HCT116 (cell line): ENCODE measurements at regions not wholly inside any gene's neighbourhood (a gene's known extent, or its start where the extent isn't known, plus 50 kb on each side); places are given as distances from the start of the nearest gene placed in this dataset.

ENCODE experiments used
- ATAC-seq: fragments of 200-7000 bp; cut with Tn5 transposase; 2 replicates; pipeline ENCODE4 v1.9.1; 2020; ENCODE audit warnings: mild to moderate bottlenecking, moderate library complexity
- BruUV-seq: library from RNA; stranded (reverse); fragments of 400-500 nt; replicated peaks from 2 replicates; lab custom pipeline; 2021; lab: Mats Ljungman, UMichigan
- CTCF ChIA-PET: fragments of 300-600 bp; sonication (Branson Sonifier 250); formaldehyde crosslinking; loops from one replicate; lab custom pipeline; 2021; ENCODE audit warnings: antibody characterized with exemption; lab: Charles Lee
- POLR2A ChIA-PET: fragments of 300-600, 350-600 bp; sonication (Branson Sonifier 250); formaldehyde crosslinking; loops from one replicate; lab custom pipeline; 2021; ENCODE audit warnings: antibody characterized with exemption; lab: Charles Lee
- RAD21 ChIA-PET, 2 experiments: fragments of 300-600 bp; sonication (Branson Sonifier 250); formaldehyde crosslinking; loops; one replicate each; lab custom pipeline; 2023; ENCODE audit warnings: low total read pairs in 2 of 2; ENCODE audit not compliant: uncharacterized antibody in 2 of 2, unreplicated experiment in 2 of 2, low non-redundant PET in 1 of 2; lab: Charles Lee
- DNase-seq: peaks from one replicate; pipeline ENCODE4 v3.0.0-alpha.2; 2010; ENCODE audit warnings: low read depth, low spot score
- H2AFZ ChIP-seq: fragments of 200-600 bp; shearing (Covaris generic), sonication (generic); 2 replicates; pipeline ENCODE4 v1.6.1; 2017; ENCODE audit warnings: low read depth, mixed run types, mixed read lengths, antibody characterized with exemption, low read length; ENCODE audit not compliant: poor library complexity, severe bottlenecking
- H3K27ac ChIP-seq: 2 replicates; pipeline ENCODE4 v1.5.1; 2012; ENCODE audit warnings: low read depth, low read length
- H3K27me3 ChIP-seq: fragments of 200-600 bp; sonication (generic); 2 replicates; pipeline ENCODE4 v1.6.1; 2016; ENCODE audit warnings: mixed run types, low read length, mixed read lengths; ENCODE audit not compliant: insufficient read depth
- H3K36me3 ChIP-seq, 2 experiments: fragments of 200-500 bp in 1 of 2; fragments of 200-600 bp in 1 of 2; sonication (Bioruptor generic) in 1 of 2; sonication (generic) in 1 of 2; 2 replicates each; pipeline versions ENCODE4 v1.5.1 to v1.6.1; 2014 to 2016; ENCODE audit warnings: low read length in 2 of 2, inconsistent platforms in 1 of 2, mixed read lengths in 1 of 2, mixed run types in 1 of 2; ENCODE audit not compliant: insufficient read depth in 2 of 2, control insufficient read depth in 1 of 2
- H3K4me1 ChIP-seq, 2 experiments: fragments of 200-600 bp in 1 of 2; sonication (generic) in 1 of 2; 2 replicates each; pipeline versions ENCODE4 v1.5.1 to v1.6.1; 2012 to 2017; ENCODE audit warnings: low read length in 2 of 2, inconsistent platforms in 1 of 2, mild to moderate bottlenecking in 1 of 2, mixed read lengths in 1 of 2, mixed run types in 1 of 2, moderate library complexity in 1 of 2; ENCODE audit not compliant: insufficient read depth in 2 of 2, control insufficient read depth in 1 of 2
- H3K4me2 ChIP-seq: fragments of 200-600 bp; sonication (generic); 2 replicates; pipeline ENCODE4 v1.6.1; 2017; ENCODE audit warnings: mixed run types, low read length, mixed read lengths
- H3K4me3 ChIP-seq, 2 experiments: fragments of 200-600 bp in 1 of 2; sonication (generic) in 1 of 2; replicated peaks in 1 of 2; 2 replicates each; pipeline ENCODE4 v1.5.1; 2011 to 2016; ENCODE audit warnings: low read length in 2 of 2, control low read depth in 1 of 2, low read depth in 1 of 2, mild to moderate bottlenecking in 1 of 2, mixed read lengths in 1 of 2, mixed run types in 1 of 2
- H3K79me2 ChIP-seq: fragments of 200-600 bp; sonication (generic); 2 replicates; pipeline ENCODE4 v1.6.1; 2017; ENCODE audit warnings: mild to moderate bottlenecking, mixed run types, low read length, moderate library complexity, mixed read lengths; ENCODE audit not compliant: insufficient read depth
- H3K9ac ChIP-seq: fragments of 200-600 bp; sonication (generic); 2 replicates; pipeline ENCODE4 v1.6.1; 2016; ENCODE audit warnings: low read length, mixed read lengths
- H3K9me2 ChIP-seq: fragments of 200-600 bp; sonication (generic), shearing (Covaris generic); 2 replicates; pipeline ENCODE4 v1.6.1; 2017; ENCODE audit warnings: mixed run types, mild to moderate bottlenecking, moderate library complexity; ENCODE audit not compliant: insufficient read depth
- H3K9me3 ChIP-seq, 2 experiments: fragments of 200-500 bp in 1 of 2; fragments of 200-600 bp in 1 of 2; sonication (Bioruptor generic) in 1 of 2; sonication (generic) in 1 of 2; 2 replicates each; pipeline ENCODE4 v1.6.1; 2014 to 2017; ENCODE audit warnings: low read length in 2 of 2, mixed read lengths in 2 of 2, inconsistent platforms in 1 of 2, low read depth in 1 of 2, mild to moderate bottlenecking in 1 of 2, mixed run types in 1 of 2, moderate library complexity in 1 of 2; ENCODE audit not compliant: control insufficient read depth in 1 of 2, insufficient read depth in 1 of 2
- H4K20me1 ChIP-seq: fragments of 200-600 bp; sonication (generic), shearing (Covaris generic); 2 replicates; pipeline ENCODE4 v1.6.1; 2017; ENCODE audit warnings: mixed run types, mild to moderate bottlenecking, moderate library complexity; ENCODE audit not compliant: insufficient read depth
- SIN3A ChIP-seq: IDR thresholded peaks from 2 replicates; pipeline ENCODE4 v1.6.1; 2012; ENCODE audit warnings: low read depth
- ZFX ChIP-seq: fragments of 450-650 bp; IDR thresholded peaks from 2 replicates; pipeline ENCODE4 v1.6.1; 2017
- intact Hi-C: fragments of 100-400 bp; cut with micrococcal nuclease; formaldehyde crosslinking; loops from 2 replicates; pipeline ENCODE4 v1.10.0; 2022
- TF ChIP-seq, protein P1 (sequence below), 3 experiments: fragments of 200-600 bp in 1 of 3; sonication (generic) in 1 of 3; IDR thresholded peaks in 2 of 3; conservative IDR thresholded peaks in 1 of 3; 2 replicates each; pipeline ENCODE4 v1.5.1; 2012 to 2017; ENCODE audit warnings: low read depth in 2 of 3, low read length in 2 of 3, antibody characterized with exemption in 1 of 3, borderline replicate concordance in 1 of 3, control low read depth in 1 of 3, mild to moderate bottlenecking in 1 of 3, mixed read lengths in 1 of 3, mixed run types in 1 of 3, moderate library complexity in 1 of 3; ENCODE audit not compliant: insufficient read depth in 1 of 3

DNA sequence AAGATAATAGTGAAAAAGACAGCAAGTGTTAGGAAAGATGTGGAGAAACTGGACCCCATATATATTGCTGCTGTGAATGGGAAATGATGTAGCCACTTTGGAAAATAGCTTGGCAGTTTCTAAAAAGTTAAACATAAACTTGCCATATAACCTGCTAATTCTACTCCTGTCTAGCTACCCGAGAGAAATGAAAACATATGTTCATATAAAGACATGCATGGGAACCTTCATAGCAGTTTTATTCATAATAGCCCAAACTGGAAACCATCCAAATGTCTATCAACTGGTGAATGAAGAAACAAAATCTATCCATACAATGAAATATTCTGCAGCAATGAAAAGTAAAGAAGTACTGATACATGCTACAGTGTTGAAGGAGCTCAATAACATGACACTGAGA is 50.4 kb upstream of the NABP1 start:
- no peak overlapping the region for H3K4me2 ChIP-seq
- intact Hi-C loops = no loop called here
- H3K9me3 ChIP-seq = no peaks in the 10 kb centered on the region
- TF ChIP-seq ZFX = no peak
- TF ChIP-seq SIN3A = no peak
- TF ChIP-seq, protein P1, sequence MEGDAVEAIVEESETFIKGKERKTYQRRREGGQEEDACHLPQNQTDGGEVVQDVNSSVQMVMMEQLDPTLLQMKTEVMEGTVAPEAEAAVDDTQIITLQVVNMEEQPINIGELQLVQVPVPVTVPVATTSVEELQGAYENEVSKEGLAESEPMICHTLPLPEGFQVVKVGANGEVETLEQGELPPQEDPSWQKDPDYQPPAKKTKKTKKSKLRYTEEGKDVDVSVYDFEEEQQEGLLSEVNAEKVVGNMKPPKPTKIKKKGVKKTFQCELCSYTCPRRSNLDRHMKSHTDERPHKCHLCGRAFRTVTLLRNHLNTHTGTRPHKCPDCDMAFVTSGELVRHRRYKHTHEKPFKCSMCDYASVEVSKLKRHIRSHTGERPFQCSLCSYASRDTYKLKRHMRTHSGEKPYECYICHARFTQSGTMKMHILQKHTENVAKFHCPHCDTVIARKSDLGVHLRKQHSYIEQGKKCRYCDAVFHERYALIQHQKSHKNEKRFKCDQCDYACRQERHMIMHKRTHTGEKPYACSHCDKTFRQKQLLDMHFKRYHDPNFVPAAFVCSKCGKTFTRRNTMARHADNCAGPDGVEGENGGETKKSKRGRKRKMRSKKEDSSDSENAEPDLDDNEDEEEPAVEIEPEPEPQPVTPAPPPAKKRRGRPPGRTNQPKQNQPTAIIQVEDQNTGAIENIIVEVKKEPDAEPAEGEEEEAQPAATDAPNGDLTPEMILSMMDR (IDR thresholded peaks at IDR 0.05 in 2 of 3, conservative IDR thresholded peaks at IDR 0.05 in 1 of 3; ENCODE audit: borderline replicate concordance in 1 of 3, insufficient read depth in 1 of 3, low read depth in 2 of 3, low read length in 2 of 3) = no peak
- ChIA-PET RAD21 (no interaction called here), POLR2A (no interaction called here), CTCF (no interaction called here)
- no peak for DNase-seq
- no peak overlapping the region for H3K9ac ChIP-seq
- no peaks in the 10 kb centered on the region for H3K36me3 ChIP-seq
- BruUV-seq = no TSS peak
- H3K27me3 ChIP-seq = no peaks in the 10 kb centered on the region
- no peaks in the 10 kb centered on the region for H3K79me2 ChIP-seq
- H3K4me1 ChIP-seq = peaks cover 0 to 7% of the 10 kb centered on the region in 2 experiments; a peak in 2 of 4 replicates
- no peaks in the 10 kb centered on the region for H3K9me2 ChIP-seq
- H3K27ac ChIP-seq = no peak overlapping the region
- no peak for ATAC-seq
- H2AFZ ChIP-seq = no peak overlapping the region
- H3K4me3 ChIP-seq = no peak overlapping the region
- H4K20me1 ChIP-seq = no peaks in the 10 kb centered on the region
